GM21423 (cell line): ENCODE measurements at regions not wholly inside any gene's neighbourhood (a gene's known extent, or its start where the extent isn't known, plus 50 kb on each side); places are given as distances from the start of the nearest gene placed in this dataset.
"Not testable (repeated sequence)": the region's sequence is repeated elsewhere in the genome, so short reads cannot be mapped to it uniquely, and the experiment has no call there.

ENCODE experiments used
- ATAC-seq: cut with Tn5 transposase; IDR thresholded peaks from one replicate; pipeline ENCODE4 v1.9.1; 2021; ENCODE audit warnings: mild to moderate bottlenecking, moderate library complexity; ENCODE audit not compliant: unreplicated experiment

DNA sequence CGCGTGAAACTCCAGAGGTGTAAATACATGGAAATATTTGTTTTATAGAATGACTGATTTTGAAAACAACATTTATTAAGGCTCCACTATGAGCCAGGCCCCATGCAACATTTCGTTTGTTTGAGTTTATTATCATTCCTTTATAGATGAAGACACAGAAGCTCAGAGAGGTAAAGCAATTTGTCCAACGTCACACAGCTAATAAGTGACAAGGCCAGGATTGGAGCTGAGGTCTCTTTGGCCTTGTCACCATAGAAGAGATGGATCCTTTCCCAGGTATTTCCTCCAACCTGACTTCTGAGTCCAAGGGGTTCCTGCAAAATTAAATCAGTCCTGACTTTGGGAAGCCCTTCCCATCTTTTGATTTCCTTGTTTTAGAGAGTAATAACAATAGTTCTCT, 98.0 kb downstream of the SYF2 start:
- ATAC-seq = no peak

DNA sequence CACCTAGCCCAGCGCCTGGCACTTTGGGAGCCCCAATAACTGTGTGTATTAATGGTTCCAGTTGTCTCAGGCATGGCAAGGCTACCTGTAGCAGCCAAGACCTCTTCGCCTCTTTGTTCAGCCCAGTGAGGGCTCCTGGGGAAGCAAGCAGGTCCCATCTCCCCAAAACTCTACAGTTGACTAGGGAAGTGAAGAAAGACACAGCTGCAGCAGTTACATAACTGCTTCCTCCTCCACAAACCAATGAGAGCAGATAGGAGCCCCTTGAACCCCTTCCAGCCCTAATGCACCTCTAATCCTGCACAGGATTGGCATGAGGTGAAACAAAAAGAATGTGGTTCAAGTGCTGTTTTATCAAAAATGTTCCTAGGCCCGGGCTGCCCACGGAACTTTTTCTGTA, 100.5 kb downstream of the SYF2 start:
- no peak for ATAC-seq

DNA sequence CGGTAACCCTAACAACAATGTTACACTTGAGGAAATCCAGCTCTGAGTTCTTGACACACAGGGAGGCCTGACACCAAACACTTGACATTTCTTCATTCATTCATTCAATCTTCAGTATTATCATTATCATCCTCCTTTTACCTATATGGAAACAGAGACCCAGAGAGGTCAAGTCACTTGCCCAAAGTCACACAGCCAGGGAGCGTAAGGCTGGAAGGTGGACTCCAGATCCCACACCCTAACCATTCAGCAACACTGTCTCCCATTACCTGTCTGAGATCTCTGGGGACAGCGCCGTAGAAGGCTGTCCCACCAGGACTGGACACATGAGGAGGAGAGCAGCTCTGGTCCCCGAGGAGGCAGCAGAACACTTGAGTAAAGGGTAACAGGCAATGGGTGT, 101.4 kb downstream of the SYF2 start:
- no peak for ATAC-seq

DNA sequence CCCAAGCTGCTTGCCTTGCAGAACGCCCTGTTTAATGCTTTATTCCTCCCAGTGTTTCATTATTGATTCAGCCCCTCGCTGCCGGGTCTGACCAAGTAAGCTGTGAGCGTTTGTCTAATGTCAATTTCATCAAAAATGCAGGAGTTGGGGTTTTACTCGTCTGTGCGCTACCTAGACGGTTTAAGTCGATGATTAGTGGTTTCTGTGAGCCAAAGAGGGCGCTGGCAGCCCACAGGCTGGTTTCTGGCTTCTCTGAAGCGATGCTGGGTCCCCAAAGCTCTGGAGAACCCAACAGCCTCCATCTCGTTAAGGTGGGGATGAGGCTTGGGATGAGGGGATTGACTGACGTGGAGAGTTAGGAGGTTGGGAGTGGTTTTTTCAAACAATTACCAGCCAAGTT, 102.9 kb downstream of the SYF2 start:
- no peak for ATAC-seq

DNA sequence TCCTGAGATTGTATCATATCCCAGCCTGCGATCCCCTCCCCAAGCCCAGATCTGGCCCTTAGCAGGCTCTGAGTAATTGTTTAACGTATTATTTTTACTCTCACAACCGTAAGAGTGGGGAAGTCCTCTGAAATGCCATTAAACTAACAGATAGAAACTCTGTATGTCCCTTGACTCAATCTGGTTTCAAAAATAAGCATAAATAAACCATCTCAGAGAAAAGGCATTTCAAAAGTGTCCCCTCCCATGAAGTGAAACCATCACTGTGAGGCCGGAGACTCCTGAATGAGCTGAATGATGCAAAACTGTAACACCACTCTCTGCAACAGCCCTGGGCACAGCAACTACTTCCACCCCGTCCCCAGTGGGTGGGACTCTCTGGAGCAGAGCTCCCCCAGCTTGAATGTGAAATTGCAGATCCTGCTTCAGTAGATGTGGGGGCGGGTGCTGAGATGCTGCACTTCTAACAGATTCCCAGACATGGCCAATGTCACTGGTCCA, 104.1 kb downstream of the SYF2 start:
- ATAC-seq = no peak

DNA sequence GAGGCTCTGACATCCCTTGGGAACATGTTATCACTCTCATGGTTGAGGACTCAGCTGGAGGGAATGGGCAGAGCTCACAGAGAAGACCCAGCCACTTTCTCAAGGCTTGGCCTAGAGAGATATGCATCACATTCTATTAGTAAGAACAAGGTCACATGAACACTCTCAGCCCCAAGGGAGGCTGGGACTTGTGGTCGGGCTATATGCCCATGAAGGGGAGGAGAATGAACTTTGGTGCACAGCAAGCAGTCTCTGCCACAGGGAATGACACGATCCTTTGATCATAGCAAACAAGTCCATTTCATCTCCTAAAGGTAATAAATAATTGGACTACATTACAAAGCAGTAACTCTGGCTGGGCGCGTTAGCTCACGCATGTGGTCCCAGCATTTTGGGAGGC, 105.7 kb downstream of the SYF2 start:
- ATAC-seq = no peak

DNA sequence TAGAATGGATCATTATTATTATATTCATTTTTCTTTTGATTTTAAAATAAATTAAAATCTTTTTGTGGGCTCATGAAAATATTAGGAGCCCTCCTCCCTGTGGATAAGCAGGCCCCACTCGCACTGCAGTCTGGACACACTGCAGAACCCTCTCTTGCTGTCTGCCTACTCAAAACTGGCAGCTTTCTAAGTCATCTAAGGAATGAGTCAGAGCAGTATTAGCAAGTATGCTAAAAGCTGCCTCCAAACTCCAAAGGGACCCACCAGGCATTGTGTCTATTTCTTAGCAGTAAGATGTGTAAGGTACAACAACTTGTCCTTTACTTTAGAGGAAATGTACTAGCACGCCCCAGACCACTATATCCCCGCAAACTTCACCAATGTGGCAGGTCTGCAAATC, 108.8 kb downstream of the SYF2 start:
- no peak for ATAC-seq

DNA sequence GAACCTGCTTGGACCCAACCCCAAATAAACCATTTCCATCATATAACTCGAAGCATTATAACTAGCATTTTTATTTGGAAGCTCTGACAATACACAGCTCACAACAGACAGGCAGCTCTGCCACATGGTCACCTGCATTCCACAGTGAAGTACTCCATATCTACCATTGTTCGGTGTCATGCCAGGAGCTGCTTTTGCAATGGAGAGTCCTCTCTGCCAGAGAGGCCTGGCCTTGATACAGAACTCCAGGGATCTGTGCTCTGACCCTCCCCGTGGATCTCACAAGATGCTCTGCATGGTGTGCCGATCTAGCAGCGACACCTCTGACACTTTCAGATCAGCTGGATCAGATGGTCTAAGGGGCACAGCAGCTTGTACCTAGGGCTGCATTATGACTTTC, 109.6 kb downstream of the SYF2 start:
- no peak for ATAC-seq

DNA sequence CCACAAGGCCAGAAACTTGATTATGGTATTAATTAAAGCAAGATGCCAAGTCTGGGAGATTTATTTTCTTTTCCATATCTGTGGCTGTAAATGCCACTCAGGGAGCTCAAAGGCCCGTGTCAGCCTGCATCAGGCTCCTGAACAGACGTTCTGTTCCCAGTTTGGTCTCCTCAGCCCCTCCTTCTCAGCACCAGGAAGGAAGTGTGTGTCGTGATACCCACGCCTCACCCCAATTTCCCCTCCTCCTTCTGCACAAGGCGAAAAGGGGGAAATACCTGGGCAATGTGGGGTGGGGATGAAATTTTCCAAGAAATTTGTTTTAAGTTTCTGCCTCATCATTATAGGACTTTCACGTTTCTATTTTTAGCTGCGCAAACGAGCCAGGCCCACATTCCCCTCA, 112.0 kb downstream of the SYF2 start:
- ATAC-seq = no peak

DNA sequence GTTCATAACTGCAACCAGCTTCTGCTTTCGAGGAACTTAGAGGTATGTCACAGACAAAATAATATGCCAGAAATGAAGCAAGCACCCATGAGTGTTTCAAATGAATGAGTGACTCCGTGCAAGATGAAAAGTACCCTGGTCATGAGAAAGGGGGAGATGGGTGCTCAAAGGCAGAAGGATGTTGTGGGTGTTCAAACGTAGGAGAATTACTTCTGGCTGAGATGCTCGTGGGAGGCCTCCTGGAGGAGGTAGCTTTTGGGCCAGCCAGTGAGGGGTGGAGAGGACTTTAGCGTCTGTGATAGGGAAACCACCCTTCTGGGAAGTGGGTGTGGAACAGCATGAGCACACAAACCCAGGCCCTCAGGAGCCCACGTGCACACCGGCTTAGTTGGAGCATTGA, 113.8 kb downstream of the SYF2 start:
- ATAC-seq = no peak

DNA sequence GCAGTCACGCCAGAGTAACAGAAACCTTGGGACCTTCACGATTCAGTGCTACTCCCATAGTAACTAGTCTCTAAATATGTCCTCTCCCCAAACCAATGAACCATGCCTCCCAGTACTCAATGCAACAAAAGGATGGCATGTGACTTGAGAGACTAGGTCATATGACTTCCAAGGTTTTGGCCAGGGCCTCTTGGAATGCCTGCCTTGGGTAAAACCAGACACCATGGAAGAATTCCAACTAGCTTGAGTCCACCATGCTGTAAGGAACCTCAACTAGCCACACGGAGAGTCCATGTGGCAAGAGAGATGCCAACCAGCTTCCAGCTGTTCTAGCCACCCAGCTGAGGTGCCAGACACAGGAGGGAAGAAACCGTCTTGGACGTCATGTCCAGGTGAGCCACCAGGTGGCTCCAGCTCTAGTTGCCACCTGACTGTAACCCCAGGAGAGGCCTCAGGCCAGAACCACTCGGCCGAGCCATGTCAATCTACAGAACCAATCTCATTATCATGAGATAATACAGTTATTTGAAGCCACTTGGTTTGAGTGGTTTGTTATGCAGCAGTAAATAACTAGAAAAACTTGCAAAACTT, 115.0 kb downstream of the SYF2 start:
- no peak for ATAC-seq

DNA sequence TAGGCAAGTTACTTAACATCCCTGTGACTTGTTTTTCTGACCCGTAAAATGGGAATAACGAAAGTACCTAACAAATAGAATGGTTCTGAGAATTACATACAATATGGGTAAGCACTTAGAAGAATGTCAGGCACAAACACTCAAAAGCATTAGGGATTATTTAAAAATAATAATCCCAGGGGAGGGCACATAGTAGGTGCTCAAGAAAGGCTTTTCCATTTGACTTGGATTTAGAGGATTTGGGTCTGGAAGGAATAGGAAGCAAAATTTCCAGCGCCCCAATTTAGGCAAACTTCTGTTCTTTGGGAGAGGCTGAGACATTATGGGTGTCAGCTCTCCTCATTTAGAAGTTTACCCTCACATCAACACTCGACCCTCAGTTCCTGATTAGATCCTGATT, 115.5 kb downstream of the SYF2 start:
- no peak for ATAC-seq

DNA sequence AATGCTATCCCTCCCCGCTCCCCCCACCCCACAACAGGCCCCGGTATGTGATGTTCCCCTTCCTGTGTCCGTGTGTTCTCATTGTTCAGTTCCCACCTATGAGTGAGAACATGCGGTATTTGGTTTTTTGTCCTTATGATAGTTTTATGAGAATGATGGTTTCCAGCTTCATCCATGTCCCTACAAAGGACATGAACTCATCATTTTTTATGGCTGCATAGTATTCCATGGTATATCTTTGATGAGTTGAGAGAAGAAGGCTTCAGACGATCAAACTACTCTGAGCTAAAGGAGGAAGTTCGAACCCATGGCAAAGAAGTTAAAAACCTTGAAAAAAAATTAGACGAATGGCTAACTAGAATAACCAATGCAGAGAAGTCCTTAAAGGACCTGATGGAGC, 116.2 kb downstream of the SYF2 start:
- not testable (repeated sequence) for ATAC-seq

DNA sequence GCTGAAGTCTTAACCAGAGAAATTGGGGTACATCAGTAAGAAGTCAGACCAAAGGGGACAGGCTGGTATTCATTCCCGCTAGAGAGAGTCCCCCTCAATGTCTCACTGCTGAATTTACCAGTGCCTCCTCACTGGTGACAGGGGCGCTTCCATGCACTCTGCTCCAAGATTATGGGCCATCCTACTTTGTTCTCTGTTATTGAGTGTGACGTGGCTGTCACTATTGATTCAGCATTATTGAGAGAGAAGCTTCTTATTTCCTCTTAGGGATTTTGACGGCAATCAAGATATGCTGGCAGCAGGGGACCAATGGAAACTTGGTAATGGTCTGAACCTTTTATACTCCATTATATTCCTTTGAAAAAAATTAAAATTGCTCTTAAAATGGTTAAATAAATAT, 118.6 kb downstream of the SYF2 start:
- ATAC-seq = no peak

DNA sequence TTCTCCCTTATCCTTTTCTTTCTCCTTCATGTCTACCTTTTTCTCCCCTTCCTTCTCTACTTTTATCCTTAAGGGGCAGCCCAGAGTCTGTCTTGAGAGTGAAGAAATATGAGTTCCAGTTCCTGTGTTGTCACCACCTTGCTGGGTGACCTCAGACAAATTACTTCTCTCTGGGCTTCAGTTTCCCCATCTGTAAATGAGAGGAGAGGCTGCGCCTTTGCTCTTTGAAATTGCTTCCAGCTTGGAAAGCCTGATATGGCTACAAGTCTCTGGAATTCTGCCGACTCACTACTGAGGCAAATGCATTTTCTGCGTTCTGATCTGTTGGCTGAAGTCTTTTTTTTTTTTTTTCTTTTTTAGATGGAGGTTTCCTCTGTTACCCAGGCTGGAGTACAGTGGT, 119.2 kb downstream of the SYF2 start:
- no peak for ATAC-seq

DNA sequence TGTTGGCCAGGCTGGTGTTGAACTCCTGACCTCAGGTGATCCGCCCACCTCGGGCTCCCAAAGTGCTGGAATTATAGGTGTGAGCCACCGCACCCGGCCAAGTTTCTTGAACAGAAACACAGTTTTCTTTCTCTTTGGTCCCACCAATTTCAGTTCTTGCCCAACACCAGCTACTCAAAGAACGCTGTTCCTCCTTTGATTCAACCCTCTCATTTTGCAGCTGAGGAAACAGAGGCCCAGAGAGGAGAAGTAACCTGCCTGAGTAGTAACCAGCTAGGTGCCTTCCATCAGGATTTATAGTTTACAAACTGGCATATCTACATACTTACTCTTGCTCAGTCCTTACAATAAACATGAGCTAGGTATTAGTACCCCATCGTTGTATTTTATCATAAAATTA, 119.9 kb downstream of the SYF2 start:
- no peak for ATAC-seq

DNA sequence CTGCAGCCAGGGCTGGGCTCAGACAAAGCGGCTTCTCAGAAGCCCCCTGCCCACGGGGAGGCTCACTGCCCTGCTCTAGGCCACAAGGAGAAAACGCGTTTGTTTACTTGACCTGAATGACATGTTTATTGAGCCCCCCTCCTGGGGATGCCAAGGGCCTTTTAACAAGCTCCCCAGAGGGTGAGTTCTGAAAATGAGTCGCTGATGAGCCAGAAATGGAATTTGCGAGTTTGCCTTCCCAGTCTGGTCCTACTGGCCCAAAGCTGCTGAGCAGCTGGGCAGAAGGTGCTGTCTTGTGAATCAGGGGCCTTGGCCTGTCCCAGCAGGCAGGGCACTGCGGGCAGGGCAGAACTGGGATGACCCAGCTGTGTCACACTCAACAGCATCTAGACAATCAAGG, 120.6 kb downstream of the SYF2 start:
- no peak for ATAC-seq

DNA sequence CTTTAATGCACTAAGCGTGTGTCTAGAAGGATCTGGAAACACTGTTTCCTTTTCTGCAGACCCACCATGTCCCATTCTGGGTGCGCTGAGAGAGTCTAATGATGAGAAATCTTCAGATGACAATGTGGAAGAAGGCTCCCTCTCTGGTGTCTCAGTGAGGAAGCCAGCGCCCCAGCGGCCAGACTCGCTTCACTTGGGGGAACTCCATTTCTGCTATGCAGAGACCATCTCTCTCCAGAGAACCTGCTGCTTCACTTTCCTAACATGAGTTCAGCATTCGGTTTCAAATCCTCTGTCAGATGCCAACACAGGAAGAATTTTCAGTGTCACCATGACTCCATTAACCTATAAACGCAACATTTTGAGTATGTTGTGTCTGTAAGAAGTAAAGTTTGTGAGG, 121.8 kb downstream of the SYF2 start:
- ATAC-seq = no peak

DNA sequence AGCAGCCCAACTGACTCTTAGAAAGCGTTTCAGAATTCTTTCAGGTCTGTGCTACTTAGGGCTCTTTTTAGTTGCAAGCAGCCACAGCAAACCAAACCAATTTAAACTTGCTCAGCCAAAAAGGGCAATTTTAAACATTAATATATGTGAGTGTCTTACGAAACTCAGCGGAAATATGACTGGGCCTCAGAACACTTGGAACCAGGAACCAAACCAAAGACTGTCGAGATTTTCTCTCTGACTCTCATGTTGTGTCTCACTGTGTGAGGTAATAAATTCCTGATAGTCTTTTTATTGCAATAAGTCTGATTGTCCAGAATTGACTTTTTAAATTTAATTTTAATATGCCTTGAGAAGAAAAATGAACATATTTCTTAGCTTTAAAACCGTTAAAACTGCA, 122.3 kb downstream of the SYF2 start:
- ATAC-seq = no peak

DNA sequence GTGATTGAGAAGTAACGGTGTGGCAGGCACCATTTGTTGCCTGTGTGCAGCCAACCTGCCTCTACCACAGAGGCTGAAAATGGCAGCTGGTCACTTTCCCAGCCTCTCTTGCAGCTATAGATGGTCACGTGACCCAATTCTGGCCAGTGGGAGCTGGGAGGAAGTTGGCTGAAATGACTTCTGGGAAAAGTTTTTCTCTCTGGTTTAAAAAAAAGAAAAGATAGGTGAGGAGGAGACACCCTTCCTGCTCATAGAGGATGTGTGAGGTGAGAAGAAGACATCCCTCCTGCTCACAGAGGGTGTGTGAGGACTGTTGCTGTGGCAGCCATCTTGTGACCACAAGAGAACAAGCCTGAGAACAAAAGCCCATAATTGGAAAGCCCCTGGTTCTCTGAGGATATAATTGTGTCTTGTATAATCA, 122.8 kb downstream of the SYF2 start:
- no peak for ATAC-seq

DNA sequence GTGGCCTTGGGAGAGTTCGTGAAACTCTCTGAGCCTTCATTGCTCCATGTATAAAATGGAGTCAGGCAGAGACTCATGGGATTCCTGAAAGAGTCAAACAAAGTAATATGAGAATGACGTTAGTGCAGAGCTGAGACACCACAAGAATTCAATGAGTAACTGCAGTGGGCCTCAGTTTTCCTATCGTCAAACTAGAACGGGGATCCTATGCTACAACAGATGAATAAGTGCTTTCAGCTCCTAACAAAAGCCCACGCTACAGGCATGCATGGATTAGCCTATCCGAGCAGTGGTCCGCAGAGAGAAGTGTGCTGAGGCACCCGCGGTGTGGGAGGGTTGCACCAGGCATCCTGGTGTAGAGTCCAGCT, 124.7 kb downstream of the SYF2 start:
- no peak for ATAC-seq

DNA sequence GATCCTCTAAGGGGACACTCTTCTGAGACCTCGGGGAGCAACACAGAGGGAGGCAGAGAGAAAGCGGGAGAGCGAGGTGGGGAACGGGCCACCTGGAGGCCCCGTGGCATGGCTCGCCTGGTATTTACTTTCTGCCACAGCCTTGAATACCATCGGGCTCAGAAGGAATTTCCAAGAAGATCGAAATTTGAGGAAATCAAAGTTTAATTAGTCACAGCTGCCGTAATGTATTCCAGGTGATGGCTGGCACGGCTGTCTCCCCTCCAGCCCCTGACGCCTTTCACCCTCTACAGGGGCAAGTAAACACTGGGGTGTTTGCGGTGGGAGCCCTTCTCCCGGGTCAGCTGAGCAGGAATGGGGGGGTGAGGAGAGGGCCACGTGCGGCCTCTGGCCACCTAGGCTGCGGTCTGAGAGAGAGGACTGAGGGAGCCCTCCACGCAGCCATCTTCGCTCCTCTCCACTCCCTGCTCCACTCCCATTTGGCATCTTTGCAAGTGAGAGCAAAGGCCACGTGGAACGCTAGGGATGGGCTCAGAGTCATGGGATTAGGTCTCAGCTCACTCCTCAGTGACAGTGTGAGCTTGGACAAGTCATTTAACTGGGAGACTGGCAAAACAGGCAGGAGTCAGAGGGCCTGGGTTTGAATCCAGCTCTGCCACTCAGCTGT, 125.2 kb downstream of the SYF2 start:
- no peak for ATAC-seq

DNA sequence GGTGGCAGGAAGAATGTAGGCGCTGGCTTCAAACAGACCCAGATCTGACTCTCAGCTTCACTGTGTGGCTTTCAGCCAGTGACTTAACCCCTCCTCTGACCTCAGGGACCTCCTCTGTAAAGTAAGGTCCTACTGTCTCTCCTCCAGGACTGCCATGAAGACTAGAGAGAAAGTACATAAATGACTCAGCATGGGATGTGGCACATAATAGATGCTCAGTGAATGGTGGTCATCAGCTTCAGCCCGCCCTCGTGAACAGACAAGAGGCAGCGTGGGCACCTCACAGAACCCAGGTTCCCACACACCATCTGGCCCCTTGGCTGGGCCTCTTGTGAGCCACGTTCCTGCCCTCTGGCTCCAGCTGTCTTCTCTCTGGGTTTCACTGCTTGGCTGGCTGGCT, 126.0 kb downstream of the SYF2 start:
- no peak for ATAC-seq
